ENCODE measurements at regions not wholly inside any gene's neighbourhood (a gene's known extent, or its start where the extent isn't known, plus 50 kb on each side); places are given as distances from the start of the nearest gene placed in this dataset.

- DNase-seq = no peak
- in situ Hi-C loops (cut with HindIII; ENCODE audit: low pct_ligation_motif_present, low pct_unique_long_range_greater_than_20kb, low sequenced_read_pairs) = no loop called here
Observed at GRCh38 chr2:191577605-191578004, 100.3 kb upstream of the NABP1 start.

- in situ Hi-C loops (cut with HindIII; ENCODE audit: low pct_ligation_motif_present, low pct_unique_long_range_greater_than_20kb, low sequenced_read_pairs) = no loop called here
- DNase-seq = no peak
Observed at GRCh38 chr2:191578031-191578430, 99.9 kb upstream of the NABP1 start.

- no peak for DNase-seq
- in situ Hi-C loops (cut with HindIII; ENCODE audit: low pct_ligation_motif_present, low pct_unique_long_range_greater_than_20kb, low sequenced_read_pairs) = no loop called here
Observed at GRCh38 chr2:191580581-191580980, 97.4 kb upstream of the NABP1 start.

- no peak for DNase-seq
- in situ Hi-C loops (cut with HindIII; ENCODE audit: low pct_ligation_motif_present, low pct_unique_long_range_greater_than_20kb, low sequenced_read_pairs) = no loop called here
Observed at GRCh38 chr2:191581003-191581402, 96.9 kb upstream of the NABP1 start.

- peak; percentile 69 for DNase-seq
- in situ Hi-C loops (cut with HindIII; ENCODE audit: low pct_ligation_motif_present, low pct_unique_long_range_greater_than_20kb, low sequenced_read_pairs) = no loop called here
Observed at GRCh38 chr2:191582355-191582754, 95.6 kb upstream of the NABP1 start.

DNA sequence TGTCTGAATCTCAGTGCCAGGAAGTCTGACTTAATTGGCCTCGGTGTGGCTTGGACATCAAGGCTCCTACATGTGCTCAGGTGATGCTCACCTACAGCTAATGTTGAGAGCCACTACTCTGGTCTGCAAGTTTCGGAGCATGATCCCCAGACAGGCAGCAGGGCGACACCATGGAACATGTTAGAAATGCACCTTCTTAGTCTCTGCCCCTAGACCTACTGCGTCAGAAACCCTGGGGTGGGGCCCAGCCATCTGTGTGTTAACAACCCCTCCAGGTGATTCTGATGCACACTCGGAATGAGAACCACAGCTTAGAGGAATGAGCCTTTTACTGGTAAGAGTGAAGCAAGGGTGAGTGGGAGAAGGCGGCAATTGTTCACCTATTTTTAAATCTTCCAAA, 86.9 kb upstream of the NABP1 start:
- DNase-seq = no peak
- in situ Hi-C loops (cut with HindIII; ENCODE audit: low pct_ligation_motif_present, low pct_unique_long_range_greater_than_20kb, low sequenced_read_pairs) = no loop called here

DNA sequence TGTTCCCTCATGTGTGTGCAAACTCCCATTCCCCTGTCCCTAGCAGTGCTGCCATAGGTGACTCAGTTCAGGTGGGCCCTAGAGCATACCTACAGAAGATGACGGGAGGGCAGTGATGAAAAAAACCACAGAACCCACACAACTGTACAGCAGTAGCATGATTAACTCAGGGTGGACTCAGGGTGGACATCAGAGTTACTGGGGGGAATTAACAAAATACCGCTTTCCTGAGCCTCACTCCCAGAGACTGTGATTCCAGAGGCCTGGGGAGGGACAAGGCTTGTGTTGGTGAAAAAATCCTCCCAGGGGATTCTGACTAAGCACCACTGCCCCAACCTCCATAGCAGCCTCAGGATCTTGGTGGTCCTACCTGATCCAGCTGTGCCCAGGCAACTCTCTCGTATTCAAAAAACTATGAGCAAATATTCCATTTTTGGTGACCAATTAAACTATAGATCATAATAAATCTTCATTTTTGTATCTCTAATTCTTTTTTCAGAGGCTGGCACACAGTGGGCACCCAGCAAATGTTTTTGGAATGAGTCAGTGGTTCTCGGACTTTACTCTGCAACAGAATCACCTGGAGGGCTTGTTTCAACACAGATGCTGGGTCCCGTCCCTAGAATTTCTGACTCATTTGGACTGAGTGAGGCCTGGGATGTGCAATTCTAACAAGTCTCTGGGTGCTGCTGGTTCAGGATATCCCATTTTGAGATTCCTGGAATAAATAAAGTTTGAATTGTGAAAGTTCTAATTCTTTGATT, 84.1 kb upstream of the NABP1 start:
- in situ Hi-C loops (cut with HindIII; ENCODE audit: low pct_ligation_motif_present, low pct_unique_long_range_greater_than_20kb, low sequenced_read_pairs) = no loop called here
- DNase-seq = peak; percentile 56

- in situ Hi-C loops (cut with HindIII; ENCODE audit: low pct_ligation_motif_present, low pct_unique_long_range_greater_than_20kb, low sequenced_read_pairs) = no loop called here
- DNase-seq = no peak
Observed at GRCh38 chr2:191597186-191597751, 80.7 kb upstream of the NABP1 start.

DNA sequence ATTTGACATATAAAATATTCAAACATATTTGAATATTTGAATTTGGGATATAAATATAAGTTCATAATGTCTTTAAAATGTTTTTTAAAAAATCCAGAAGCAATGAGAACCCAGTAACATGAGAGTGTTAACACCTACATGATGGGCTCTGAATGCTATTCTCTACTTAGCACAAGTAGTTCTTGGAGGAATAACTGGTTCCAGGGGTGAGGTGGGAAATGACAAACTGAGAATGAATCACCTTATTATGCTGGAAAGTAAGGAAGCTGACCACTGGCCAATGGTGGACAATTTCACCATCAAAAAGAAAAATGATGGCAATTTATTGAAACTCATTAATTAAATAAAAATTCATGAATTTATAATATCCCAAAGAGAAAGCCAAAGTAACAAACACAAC, 79.6 kb upstream of the NABP1 start:
- DNase-seq = no peak
- in situ Hi-C loops (cut with HindIII; ENCODE audit: low pct_ligation_motif_present, low pct_unique_long_range_greater_than_20kb, low sequenced_read_pairs) = no loop called here

DNA sequence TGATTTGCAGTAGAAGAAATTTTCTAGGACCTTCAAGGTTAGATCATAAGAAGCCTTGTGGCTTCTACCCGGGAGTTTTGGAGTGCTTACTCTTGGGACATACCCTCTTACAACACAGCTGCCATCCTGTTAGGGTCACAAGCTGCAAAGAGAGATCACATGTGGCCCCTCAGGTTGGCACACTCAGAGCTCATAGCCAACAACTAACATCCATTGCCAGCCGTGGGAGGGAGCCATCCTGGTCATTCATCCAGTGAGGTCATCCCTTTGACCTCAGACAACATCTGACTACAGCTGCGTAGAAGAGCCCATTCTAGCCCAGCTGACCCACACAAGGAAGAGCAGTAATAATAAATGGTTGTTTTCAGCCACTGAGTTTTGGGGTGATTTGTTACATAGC, 76.9 kb upstream of the NABP1 start:
- in situ Hi-C loops (cut with HindIII; ENCODE audit: low pct_ligation_motif_present, low pct_unique_long_range_greater_than_20kb, low sequenced_read_pairs) = no loop called here
- DNase-seq = no peak

- DNase-seq = no peak
- in situ Hi-C loops (cut with HindIII; ENCODE audit: low pct_ligation_motif_present, low pct_unique_long_range_greater_than_20kb, low sequenced_read_pairs) = no loop called here
Observed at GRCh38 chr2:191604154-191604553, 73.8 kb upstream of the NABP1 start.

- DNase-seq = no peak
Observed at GRCh38 chr2:191607096-191607495, 70.8 kb upstream of the NABP1 start.

DNA sequence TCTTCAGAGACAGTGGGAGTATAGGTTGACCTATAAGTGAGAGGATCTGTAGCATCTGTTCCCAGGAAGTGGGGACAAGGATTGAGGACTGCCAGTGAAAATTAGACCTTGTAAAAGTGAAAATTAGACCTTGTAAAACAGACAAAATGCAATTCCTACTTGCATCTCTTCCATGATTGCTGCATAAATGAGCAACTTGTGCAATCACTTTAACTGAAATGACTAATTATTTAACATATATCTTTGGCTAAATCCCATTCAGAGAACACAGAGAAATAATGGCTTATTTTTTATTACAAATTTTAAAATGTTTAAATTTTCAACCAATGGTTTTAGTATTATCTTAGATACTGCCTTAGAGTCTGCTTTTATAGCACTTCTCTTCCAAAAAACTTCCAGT, 67.2 kb upstream of the NABP1 start:
- in situ Hi-C loops (cut with HindIII; ENCODE audit: low pct_ligation_motif_present, low pct_unique_long_range_greater_than_20kb, low sequenced_read_pairs) = no loop called here
- no peak for DNase-seq

More at GRCh38 chr2:191607096-191607495, 70.8 kb upstream of the NABP1 start:
- in situ Hi-C loops (cut with HindIII; ENCODE audit: low pct_ligation_motif_present, low pct_unique_long_range_greater_than_20kb, low sequenced_read_pairs) = no loop called here

GRCh38 chr2:191611614-191612013, 66.3 kb upstream of the NABP1 start:
- DNase-seq = no peak
- in situ Hi-C loops (cut with HindIII; ENCODE audit: low pct_ligation_motif_present, low pct_unique_long_range_greater_than_20kb, low sequenced_read_pairs) = no loop called here

GRCh38 chr2:191612496-191612895, 65.4 kb upstream of the NABP1 start:
- DNase-seq = peak; percentile 97
- in situ Hi-C loops (cut with HindIII; ENCODE audit: low pct_ligation_motif_present, low pct_unique_long_range_greater_than_20kb, low sequenced_read_pairs) = no loop called here

DNA sequence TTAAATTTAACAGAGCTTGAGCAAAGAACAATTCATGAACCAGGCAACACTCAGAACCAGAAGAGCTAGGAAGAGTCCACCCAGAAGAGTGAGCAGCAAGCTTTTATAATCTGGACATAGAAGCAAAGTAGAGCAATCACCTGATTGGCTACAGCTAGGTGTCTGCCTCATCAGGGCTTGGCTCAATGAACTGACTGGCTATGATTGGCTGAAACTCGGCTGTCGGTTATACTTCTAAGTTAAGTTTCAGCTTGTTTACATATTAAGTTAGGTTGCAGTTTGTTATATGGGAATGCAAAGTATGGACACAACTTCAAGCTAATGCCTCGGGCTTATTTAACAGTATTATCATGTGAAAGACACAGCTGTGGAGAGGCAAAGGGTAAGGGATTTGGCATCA, 63.2 kb upstream of the NABP1 start:
- DNase-seq = no peak
- in situ Hi-C loops (cut with HindIII; ENCODE audit: low pct_ligation_motif_present, low pct_unique_long_range_greater_than_20kb, low sequenced_read_pairs) = no loop called here

- in situ Hi-C loops (cut with HindIII; ENCODE audit: low pct_ligation_motif_present, low pct_unique_long_range_greater_than_20kb, low sequenced_read_pairs) = no loop called here
- DNase-seq = no peak
Observed at GRCh38 chr2:191615596-191615995, 62.3 kb upstream of the NABP1 start.

DNA sequence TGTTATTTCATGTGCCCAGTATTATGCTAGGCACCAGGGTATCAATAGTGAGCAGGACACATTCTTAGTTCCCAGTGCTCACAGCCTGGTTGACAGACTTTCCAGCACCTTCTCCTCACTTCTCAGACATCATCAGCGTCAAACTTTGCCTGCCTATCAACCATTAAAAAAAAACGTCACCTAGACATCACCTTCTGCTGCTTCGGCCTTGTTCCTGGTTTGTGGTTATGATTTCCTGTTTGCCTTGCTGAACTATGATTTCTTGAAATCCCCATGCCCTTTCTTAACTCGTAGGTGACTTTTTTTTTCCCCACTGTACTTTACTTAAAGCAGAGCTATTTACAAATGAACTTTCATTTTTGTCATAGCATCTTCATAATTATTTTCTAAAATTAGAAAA, 60.4 kb upstream of the NABP1 start:
- DNase-seq = no peak
- in situ Hi-C loops (cut with HindIII; ENCODE audit: low pct_ligation_motif_present, low pct_unique_long_range_greater_than_20kb, low sequenced_read_pairs) = no loop called here

GRCh38 chr2:191618046-191618780, 59.7 kb upstream of the NABP1 start:
- in situ Hi-C loops (cut with HindIII; ENCODE audit: low pct_ligation_motif_present, low pct_unique_long_range_greater_than_20kb, low sequenced_read_pairs) = no loop called here
- no peak for DNase-seq

DNA sequence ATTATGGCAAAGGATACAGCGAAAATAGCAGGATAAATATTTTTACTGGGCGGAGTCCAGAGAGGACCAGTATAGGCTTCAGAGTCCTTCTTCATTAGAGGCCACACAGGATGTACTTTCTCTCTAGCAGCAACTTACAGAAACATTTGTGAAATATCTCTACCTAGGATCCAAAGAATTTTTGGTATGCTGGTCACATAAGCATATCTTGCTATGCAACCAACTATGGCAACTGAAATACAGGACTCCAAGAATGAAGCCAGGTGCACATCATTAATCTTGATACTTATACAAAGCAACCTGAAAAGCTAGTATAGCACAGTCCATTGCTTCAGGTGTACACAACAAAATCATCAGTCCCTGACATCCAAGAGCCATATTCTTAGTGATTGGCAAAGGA, 59.1 kb upstream of the NABP1 start:
- DNase-seq = peak; percentile 7
- in situ Hi-C loops (cut with HindIII; ENCODE audit: low pct_ligation_motif_present, low pct_unique_long_range_greater_than_20kb, low sequenced_read_pairs) = no loop called here

Measured in ACHN (cell line).